Thyroid gland (tissue), 4 donors: ENCODE measurements at regions not wholly inside any gene's neighbourhood (a gene's known extent, or its start where the extent isn't known, plus 50 kb on each side); places are given as distances from the start of the nearest gene placed in this dataset.

ENCODE experiments used
- CTCF ChIP-seq, 6 experiments: fragments of 200-600 bp in 3 of 6; fragments of 450-650 bp in 3 of 6; sonication (generic) in 3 of 6; IDR thresholded peaks; one replicate each; pipeline ENCODE4 v1.5.1; 2016 to 2019; ENCODE audit warnings: antibody characterized with exemption in 6 of 6, mild to moderate bottlenecking in 2 of 6, inconsistent platforms in 1 of 6, moderate library complexity in 1 of 6
- POLR2A ChIP-seq, 2 donors: fragments of 450-650 bp; IDR thresholded peaks; one replicate each; pipeline ENCODE4 v1.6.1; 2017; ENCODE audit warnings: antibody characterized with exemption in 2 of 2, mild to moderate bottlenecking in 2 of 2, moderate library complexity in 1 of 2

- no peak for TF ChIP-seq CTCF (IDR thresholded peaks at IDR 0.05)
- no peak for TF ChIP-seq POLR2A (IDR thresholded peaks at IDR 0.05)
Observed at GRCh38 chr2:122805346-122805745, 1049.9 kb downstream of the TSN start.
